ENCODE measurements at regions not wholly inside any gene's neighbourhood (a gene's known extent, or its start where the extent isn't known, plus 50 kb on each side); places are given as distances from the start of the nearest gene placed in this dataset.

DNA sequence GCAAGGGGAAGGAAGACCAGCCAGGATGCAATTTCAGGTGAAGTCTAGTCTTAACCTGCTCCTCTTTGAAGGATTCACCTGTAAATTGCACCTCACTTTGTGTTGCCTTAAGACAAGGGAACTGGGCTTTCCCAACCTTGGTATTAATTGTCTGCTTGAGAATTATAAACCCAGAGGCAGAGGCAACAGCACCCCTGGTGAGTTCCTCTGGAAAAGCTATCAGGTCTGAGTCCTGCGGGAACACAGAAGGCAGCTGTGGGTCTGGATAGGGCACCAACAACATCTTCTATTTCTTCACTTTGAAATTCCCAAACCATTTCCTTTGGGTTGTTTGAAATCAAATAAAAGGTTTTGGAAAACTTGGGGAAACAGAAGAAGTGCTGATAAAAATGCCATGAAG lies 109.2 kb upstream of the NPY2R start:
- ChIA-PET CTCF (no interaction called here), POLR2A (no interaction called here)
- TF ChIP-seq, protein P1, sequence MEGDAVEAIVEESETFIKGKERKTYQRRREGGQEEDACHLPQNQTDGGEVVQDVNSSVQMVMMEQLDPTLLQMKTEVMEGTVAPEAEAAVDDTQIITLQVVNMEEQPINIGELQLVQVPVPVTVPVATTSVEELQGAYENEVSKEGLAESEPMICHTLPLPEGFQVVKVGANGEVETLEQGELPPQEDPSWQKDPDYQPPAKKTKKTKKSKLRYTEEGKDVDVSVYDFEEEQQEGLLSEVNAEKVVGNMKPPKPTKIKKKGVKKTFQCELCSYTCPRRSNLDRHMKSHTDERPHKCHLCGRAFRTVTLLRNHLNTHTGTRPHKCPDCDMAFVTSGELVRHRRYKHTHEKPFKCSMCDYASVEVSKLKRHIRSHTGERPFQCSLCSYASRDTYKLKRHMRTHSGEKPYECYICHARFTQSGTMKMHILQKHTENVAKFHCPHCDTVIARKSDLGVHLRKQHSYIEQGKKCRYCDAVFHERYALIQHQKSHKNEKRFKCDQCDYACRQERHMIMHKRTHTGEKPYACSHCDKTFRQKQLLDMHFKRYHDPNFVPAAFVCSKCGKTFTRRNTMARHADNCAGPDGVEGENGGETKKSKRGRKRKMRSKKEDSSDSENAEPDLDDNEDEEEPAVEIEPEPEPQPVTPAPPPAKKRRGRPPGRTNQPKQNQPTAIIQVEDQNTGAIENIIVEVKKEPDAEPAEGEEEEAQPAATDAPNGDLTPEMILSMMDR (IDR thresholded peaks at IDR 0.05; ENCODE audit: insufficient read depth, low read depth, low read length), result no peak
- DNase-seq (ENCODE audit: low read depth), result no peak
- Histone ChIP-seq H3K4me3 (ENCODE audit: low read depth, low read length) (no peak overlapping the region), H3K36me3 (ENCODE audit: control insufficient read depth, insufficient read depth, low read length) (no peaks in the 10 kb centered on the region), H3K27me3 (ENCODE audit: control insufficient read depth, insufficient read depth, low read length) (no peaks in the 10 kb centered on the region)

DNA sequence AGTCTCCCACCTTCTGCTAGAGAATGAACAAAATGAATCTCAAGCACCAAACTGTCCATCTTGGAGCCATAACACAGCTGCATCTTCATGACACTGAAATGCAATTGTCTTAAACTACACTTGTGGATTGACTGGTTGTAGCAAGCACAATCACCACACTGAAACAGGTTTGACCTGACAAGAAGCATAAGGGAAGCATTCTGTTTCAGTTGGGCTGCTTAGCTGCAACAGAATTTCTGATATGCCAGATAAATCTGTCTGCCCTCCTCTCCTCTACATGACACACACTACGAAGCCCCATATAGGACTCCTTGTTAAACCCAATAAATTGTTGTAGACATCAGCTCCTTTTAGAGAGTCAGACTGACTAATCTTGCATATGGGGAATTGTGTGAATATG lies 101.8 kb upstream of the NPY2R start:
- TF ChIP-seq, protein P1 (IDR thresholded peaks at IDR 0.05; ENCODE audit: insufficient read depth, low read depth, low read length), result no peak
- CTCF ChIA-PET, result interaction anchor here (1.2 to 1.3 kb wide), 2 partner anchors 10 kb away, joined by 3 read pairs; no protein-coding TSS in a partner anchor
- Histone ChIP-seq H3K36me3 (ENCODE audit: control insufficient read depth, insufficient read depth, low read length) (no peaks in the 10 kb centered on the region), H3K27me3 (ENCODE audit: control insufficient read depth, insufficient read depth, low read length) (no peaks in the 10 kb centered on the region), H3K4me3 (ENCODE audit: low read depth, low read length) (no peak overlapping the region)
- no peak for DNase-seq (ENCODE audit: low read depth)
- POLR2A ChIA-PET, result no interaction called here

DNA sequence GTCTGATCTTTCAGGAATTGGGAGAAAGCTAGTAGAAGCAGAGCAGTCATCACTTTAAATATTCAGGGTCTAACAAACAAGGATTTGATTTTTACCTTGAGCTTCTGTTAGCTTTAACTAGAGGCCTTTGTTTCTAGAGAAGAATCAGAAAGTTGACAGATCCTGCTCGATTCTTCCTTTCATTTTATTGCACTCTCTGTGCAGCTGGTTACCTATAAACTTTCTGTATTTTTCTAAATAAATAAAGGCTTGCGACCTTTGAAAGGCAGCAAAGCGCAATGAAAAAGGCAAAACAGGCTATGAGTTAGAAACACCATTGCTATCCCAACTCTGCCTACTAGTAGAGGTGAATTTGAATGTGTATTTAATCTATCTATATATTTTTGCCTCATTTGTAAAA lies 101.4 kb upstream of the NPY2R start:
- no peak for DNase-seq (ENCODE audit: low read depth)
- ChIA-PET POLR2A (no interaction called here), CTCF (interaction anchor here (1.2 to 1.3 kb wide), 2 partner anchors 9 to 11 kb away, joined by 3 read pairs; no protein-coding TSS in a partner anchor)
- no peaks in the 10 kb centered on the region for H3K36me3 ChIP-seq (ENCODE audit: control insufficient read depth, insufficient read depth, low read length)
- H3K4me3 ChIP-seq (ENCODE audit: low read depth, low read length), result no peak overlapping the region
- H3K27me3 ChIP-seq (ENCODE audit: control insufficient read depth, insufficient read depth, low read length), result no peaks in the 10 kb centered on the region
- TF ChIP-seq, protein P1 (IDR thresholded peaks at IDR 0.05; ENCODE audit: insufficient read depth, low read depth, low read length), result no peak

DNA sequence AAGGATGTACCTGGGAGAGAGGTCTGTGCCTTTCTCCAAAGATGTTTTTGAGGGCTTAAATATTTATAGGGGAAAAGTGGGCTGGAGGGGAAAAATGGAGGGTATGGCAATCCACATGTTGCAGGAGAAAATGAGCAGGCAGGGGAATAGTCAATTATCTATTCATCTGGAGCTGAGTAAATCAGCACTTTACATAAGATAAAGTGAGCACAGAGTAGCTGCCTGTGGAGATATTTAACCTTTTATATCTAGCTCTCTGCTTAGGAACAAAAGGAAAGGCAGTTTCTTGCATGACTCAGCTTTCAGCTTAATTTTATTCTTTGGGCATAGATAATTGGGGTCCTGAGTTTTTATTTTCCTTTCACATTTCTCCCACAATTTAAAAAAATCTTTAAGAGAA lies 93.6 kb upstream of the NPY2R start:
- H3K27me3 ChIP-seq (ENCODE audit: control insufficient read depth, insufficient read depth, low read length), result no peaks in the 10 kb centered on the region
- POLR2A ChIA-PET, result no interaction called here
- TF ChIP-seq, protein P1 (IDR thresholded peaks at IDR 0.05; ENCODE audit: insufficient read depth, low read depth, low read length), result no peak
- no peak for DNase-seq (ENCODE audit: low read depth)
- CTCF ChIA-PET, result interaction anchor here (0.6 kb wide), 1 partner anchor 131 kb away, joined by 3 read pairs; no protein-coding TSS in a partner anchor
- no peaks in the 10 kb centered on the region for H3K36me3 ChIP-seq (ENCODE audit: control insufficient read depth, insufficient read depth, low read length)
- H3K4me3 ChIP-seq (ENCODE audit: low read depth, low read length), result no peak overlapping the region

DNA sequence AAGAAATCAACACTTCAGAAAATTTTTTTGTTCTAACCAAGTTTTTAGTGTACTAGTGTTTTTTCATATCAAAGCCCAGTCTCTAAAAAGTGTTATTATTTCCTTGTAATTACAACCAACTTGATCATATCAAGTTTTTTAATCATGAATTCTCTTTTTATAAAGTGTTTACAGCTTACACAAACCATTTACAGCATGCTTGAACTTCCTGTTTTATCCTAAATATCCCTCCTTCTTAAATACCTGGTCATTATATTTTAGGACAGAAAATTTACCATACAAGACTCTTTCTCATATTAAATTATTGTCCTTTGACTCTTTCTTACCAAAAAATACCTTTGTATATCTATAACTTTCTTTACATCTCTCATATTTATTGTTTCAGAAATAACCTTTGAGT lies 89.4 kb upstream of the NPY2R start:
- CTCF ChIA-PET, result interaction anchor here (0.6 kb wide), 1 partner anchor 51 kb away, joined by 7 read pairs; no protein-coding TSS in a partner anchor
- Histone ChIP-seq H3K27me3 (ENCODE audit: control insufficient read depth, insufficient read depth, low read length) (no peaks in the 10 kb centered on the region), H3K4me3 (ENCODE audit: low read depth, low read length) (no peak overlapping the region), H3K36me3 (ENCODE audit: control insufficient read depth, insufficient read depth, low read length) (no peaks in the 10 kb centered on the region)
- TF ChIP-seq, protein P1 (IDR thresholded peaks at IDR 0.05; ENCODE audit: insufficient read depth, low read depth, low read length), result no peak
- POLR2A ChIA-PET, result no interaction called here
- no peak for DNase-seq (ENCODE audit: low read depth)
